ENCODE measurements at regions not wholly inside any gene's neighbourhood (a gene's known extent, or its start where the extent isn't known, plus 50 kb on each side); places are given as distances from the start of the nearest gene placed in this dataset.
A peak's percentile ranks its signal among the peaks of the same experiment; 100 is the strongest.

DNA sequence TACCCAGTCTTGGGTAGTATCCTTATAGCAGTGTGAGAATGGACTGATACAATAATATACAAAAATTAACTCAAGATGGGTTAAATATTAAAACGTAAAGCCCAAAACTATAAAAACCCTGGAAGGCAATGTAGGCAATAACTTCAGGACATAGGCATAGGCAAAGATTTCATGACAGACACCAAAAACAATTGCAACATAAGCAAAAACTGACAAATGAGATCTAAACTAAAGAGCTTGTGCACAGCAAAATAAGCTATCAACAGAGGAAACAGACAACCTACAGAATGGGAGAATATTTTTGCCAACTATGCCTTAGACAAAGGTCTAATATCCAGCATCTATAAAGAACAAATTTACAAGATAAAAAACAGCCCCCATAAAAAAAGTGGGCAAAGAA lies 204.8 kb upstream of the CCDC54 start:
- no peak overlapping the region for H2BK12ac ChIP-seq (ENCODE audit: low read length)
- H3K4ac ChIP-seq (ENCODE audit: low read depth, low read length), result no peak overlapping the region
- no CpG with 5 or more reads among the region's 1 CpG for WGBS (ENCODE audit: extremely low coverage, insufficient coverage, insufficient read length)
- no peak overlapping the region for H2AK5ac ChIP-seq (ENCODE audit: low read length)
- H2BK120ac ChIP-seq (ENCODE audit: insufficient read depth, low read length, poor library complexity), result no peak overlapping the region
- H3K14ac ChIP-seq (ENCODE audit: low read length), result no peak overlapping the region
- H3K4me2 ChIP-seq (ENCODE audit: low read length), result no peak overlapping the region
- H3K18ac ChIP-seq (ENCODE audit: low read length), result no peak overlapping the region
- H3K79me1 ChIP-seq (ENCODE audit: low read length), result peaks cover 1% of the 10 kb centered on the region
- H4K91ac ChIP-seq (ENCODE audit: low read depth, low read length), result no peak overlapping the region
- H3K27me3 ChIP-seq (ENCODE audit: insufficient read depth, low read length), result no peaks in the 10 kb centered on the region
- peaks cover 0 to 3% of the 10 kb centered on the region in 2 experiments for H3K36me3 ChIP-seq (ENCODE audit: control insufficient read depth in 1 of 2, insufficient read depth in 2 of 2, low read length in 2 of 2)
- no peaks in the 10 kb centered on the region for H3K4me1 ChIP-seq (ENCODE audit: control insufficient read depth in 1 of 2, insufficient read depth in 2 of 2, low read length in 2 of 2)
- H3K79me2 ChIP-seq (ENCODE audit: control insufficient read depth, insufficient read depth, low read length, poor library complexity), result no peaks in the 10 kb centered on the region
- no peak overlapping the region for H2BK5ac ChIP-seq (ENCODE audit: low read depth, low read length, poor library complexity)
- no peak overlapping the region for H3K23ac ChIP-seq (ENCODE audit: low read length)
- H3K9me3 ChIP-seq (ENCODE audit: insufficient read depth, low read depth, low read length), result peaks cover 8% of the 10 kb centered on the region
- H2AFZ ChIP-seq (ENCODE audit: insufficient read depth, low read length, poor library complexity), result no peak overlapping the region
- H4K12ac ChIP-seq (ENCODE audit: low read depth, low read length), result no peak overlapping the region
- no peak overlapping the region for H3K9ac ChIP-seq (ENCODE audit: low read length)
- no peak overlapping the region for H3K4me3 ChIP-seq (ENCODE audit: low read depth, low read length)
- no peak overlapping the region for H4K8ac ChIP-seq (ENCODE audit: low read depth, low read length)
- no peak overlapping the region for H3K27ac ChIP-seq (ENCODE audit: low read depth, low read length)
- DNase-seq, result no peak

DNA sequence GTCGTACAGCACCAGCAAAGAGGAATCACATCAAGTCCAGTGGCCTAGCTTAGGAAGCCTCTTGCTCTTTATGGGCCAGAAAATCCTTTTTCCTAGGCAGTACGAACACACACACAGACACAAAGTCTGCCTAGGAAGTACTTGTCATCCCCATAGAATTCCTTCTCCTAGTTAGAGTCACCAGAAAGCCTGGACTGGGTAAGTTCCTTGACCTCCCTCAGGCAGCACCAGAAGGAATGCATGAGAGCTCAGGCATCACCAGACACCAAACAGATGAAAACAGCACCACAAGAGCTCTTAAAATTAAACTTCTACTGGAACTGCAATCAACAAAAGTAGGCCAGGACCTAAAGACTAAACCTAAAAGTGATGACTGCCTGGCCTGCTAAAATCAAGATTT lies 192.9 kb upstream of the CCDC54 start:
- no peak for DNase-seq
- Histone ChIP-seq H4K8ac (ENCODE audit: low read depth, low read length) (peak overlapping the region; percentile 75), H3K4me1 (ENCODE audit: control insufficient read depth in 1 of 2, insufficient read depth in 2 of 2, low read length in 2 of 2) (peaks cover 3 to 6% of the 10 kb centered on the region in 2 experiments)

DNA sequence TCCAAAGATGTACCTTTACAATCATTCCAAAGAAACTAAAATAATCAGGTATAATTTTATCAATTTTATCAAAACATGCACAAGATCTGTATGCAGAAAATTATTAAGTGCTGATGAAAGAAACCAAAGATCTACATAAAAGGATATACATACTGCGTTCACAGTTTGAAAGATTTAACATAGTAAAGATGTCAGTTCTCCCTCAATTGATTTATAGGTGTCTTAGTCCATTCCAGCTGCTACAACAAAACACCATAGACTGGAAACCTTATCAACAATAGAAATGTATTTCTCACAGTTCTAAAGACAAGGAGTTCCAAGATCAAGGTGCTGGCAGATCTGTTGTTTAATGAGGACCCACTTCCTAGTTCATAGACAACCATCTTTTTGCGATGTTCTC lies 189.0 kb upstream of the CCDC54 start:
- Histone ChIP-seq H3K4ac (ENCODE audit: low read depth, low read length) (no peak overlapping the region), H3K14ac (ENCODE audit: low read length) (no peak overlapping the region), H3K4me1 (ENCODE audit: control insufficient read depth in 1 of 2, insufficient read depth in 2 of 2, low read length in 2 of 2) (peaks cover 3 to 7% of the 10 kb centered on the region in 2 experiments), H3K4me3 (ENCODE audit: low read depth, low read length) (no peak overlapping the region), H2AFZ (ENCODE audit: insufficient read depth, low read length, poor library complexity) (no peak overlapping the region), H3K18ac (ENCODE audit: low read length) (no peak overlapping the region), H3K9ac (ENCODE audit: low read length) (no peak overlapping the region), H3K4me2 (ENCODE audit: low read length) (no peak overlapping the region), H2BK5ac (ENCODE audit: low read depth, low read length, poor library complexity) (no peak overlapping the region), H2AK5ac (ENCODE audit: low read length) (no peak overlapping the region), H4K91ac (ENCODE audit: low read depth, low read length) (no peak overlapping the region), H2BK12ac (ENCODE audit: low read length) (no peak overlapping the region), H3K79me2 (ENCODE audit: control insufficient read depth, insufficient read depth, low read length, poor library complexity) (no peaks in the 10 kb centered on the region), H2BK120ac (ENCODE audit: insufficient read depth, low read length, poor library complexity) (no peak overlapping the region), H4K12ac (ENCODE audit: low read depth, low read length) (no peak overlapping the region), H3K23ac (ENCODE audit: low read length) (no peak overlapping the region), H3K9me3 (ENCODE audit: insufficient read depth, low read depth, low read length) (no peaks in the 10 kb centered on the region), H4K8ac (ENCODE audit: low read depth, low read length) (no peak overlapping the region), H3K27me3 (ENCODE audit: insufficient read depth, low read length) (no peaks in the 10 kb centered on the region), H3K27ac (ENCODE audit: low read depth, low read length) (no peak overlapping the region), H3K79me1 (ENCODE audit: low read length) (peaks cover 7% of the 10 kb centered on the region), H3K36me3 (ENCODE audit: control insufficient read depth in 1 of 2, insufficient read depth in 2 of 2, low read length in 2 of 2) (no peaks in the 10 kb centered on the region)
- no peak for DNase-seq
- no CpG with 5 or more reads among the region's 2 CpGs for WGBS (ENCODE audit: extremely low coverage, insufficient coverage, insufficient read length)

More for the DNA sequence above, 192.9 kb upstream of the CCDC54 start:
- Histone ChIP-seq H3K79me1 (ENCODE audit: low read length) (peaks cover 6% of the 10 kb centered on the region), H3K18ac (ENCODE audit: low read length) (no peak overlapping the region), H3K9me3 (ENCODE audit: insufficient read depth, low read depth, low read length) (no peaks in the 10 kb centered on the region), H3K9ac (ENCODE audit: low read length) (no peak overlapping the region), H3K27me3 (ENCODE audit: insufficient read depth, low read length) (no peaks in the 10 kb centered on the region), H2BK12ac (ENCODE audit: low read length) (peak overlapping the region; percentile 25), H2AFZ (ENCODE audit: insufficient read depth, low read length, poor library complexity) (no peak overlapping the region), H2BK120ac (ENCODE audit: insufficient read depth, low read length, poor library complexity) (peak overlapping the region; percentile 48), H3K27ac (ENCODE audit: low read depth, low read length) (peak overlapping the region; percentile 82), H4K12ac (ENCODE audit: low read depth, low read length) (no peak overlapping the region), H4K91ac (ENCODE audit: low read depth, low read length) (peak overlapping the region; percentile 11), H3K4ac (ENCODE audit: low read depth, low read length) (no peak overlapping the region), H3K23ac (ENCODE audit: low read length) (no peak overlapping the region), H2AK5ac (ENCODE audit: low read length) (no peak overlapping the region), H3K4me2 (ENCODE audit: low read length) (no peak overlapping the region), H3K36me3 (ENCODE audit: control insufficient read depth in 1 of 2, insufficient read depth in 2 of 2, low read length in 2 of 2) (no peaks in the 10 kb centered on the region), H3K4me3 (ENCODE audit: low read depth, low read length) (no peak overlapping the region), H2BK5ac (ENCODE audit: low read depth, low read length, poor library complexity) (peak overlapping the region; percentile 25), H3K79me2 (ENCODE audit: control insufficient read depth, insufficient read depth, low read length, poor library complexity) (no peaks in the 10 kb centered on the region), H3K14ac (ENCODE audit: low read length) (peak overlapping the region; percentile 47)
- no CpG with 5 or more reads among the region's 2 CpGs for WGBS (ENCODE audit: extremely low coverage, insufficient coverage, insufficient read length)

DNA sequence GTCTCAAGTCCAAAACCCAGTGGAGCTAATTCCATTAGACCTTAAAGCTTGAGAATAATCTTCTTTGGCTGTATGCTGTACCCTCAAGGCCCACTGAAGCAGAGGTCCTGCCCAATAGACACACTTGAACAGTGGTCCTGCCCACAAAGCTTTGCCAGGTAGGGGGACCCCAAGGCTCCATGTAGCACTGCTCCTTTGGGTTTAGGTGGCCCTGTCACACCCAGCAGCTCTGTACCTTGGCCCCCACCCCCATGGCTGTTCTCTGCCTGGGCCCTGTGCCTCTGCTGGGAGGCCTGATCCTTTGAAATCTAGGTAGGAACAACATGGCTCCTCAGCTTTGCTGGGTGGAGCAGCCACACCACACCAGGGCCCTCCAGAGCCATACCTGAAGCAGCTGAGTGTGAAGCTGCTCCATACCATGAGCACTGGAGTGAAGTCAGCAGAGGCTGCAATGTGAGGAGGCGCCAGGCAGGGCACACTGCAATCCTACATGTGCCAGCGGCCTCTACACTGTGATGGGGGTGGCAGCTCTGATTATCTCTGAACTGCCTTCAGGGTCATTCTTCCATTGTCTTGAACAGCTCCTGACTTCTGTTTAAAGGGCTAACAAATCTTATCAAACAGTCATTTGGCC lies 188.0 kb upstream of the CCDC54 start:
- Histone ChIP-seq H3K4me3 (ENCODE audit: low read depth, low read length) (no peak overlapping the region), H3K79me1 (ENCODE audit: low read length) (peaks cover 4% of the 10 kb centered on the region), H3K4me1 (ENCODE audit: control insufficient read depth in 1 of 2, insufficient read depth in 2 of 2, low read length in 2 of 2) (peaks cover 0 to 3% of the 10 kb centered on the region in 2 experiments), H3K4ac (ENCODE audit: low read depth, low read length) (no peak overlapping the region), H3K23ac (ENCODE audit: low read length) (no peak overlapping the region), H3K79me2 (ENCODE audit: control insufficient read depth, insufficient read depth, low read length, poor library complexity) (no peaks in the 10 kb centered on the region), H3K18ac (ENCODE audit: low read length) (no peak overlapping the region), H4K8ac (ENCODE audit: low read depth, low read length) (no peak overlapping the region), H2AK5ac (ENCODE audit: low read length) (peak overlapping the region; percentile 66), H3K9ac (ENCODE audit: low read length) (no peak overlapping the region), H3K9me3 (ENCODE audit: insufficient read depth, low read depth, low read length) (no peaks in the 10 kb centered on the region), H2BK120ac (ENCODE audit: insufficient read depth, low read length, poor library complexity) (peak overlapping the region; percentile 43), H3K14ac (ENCODE audit: low read length) (no peak overlapping the region), H3K27ac (ENCODE audit: low read depth, low read length) (no peak overlapping the region), H3K36me3 (ENCODE audit: control insufficient read depth in 1 of 2, insufficient read depth in 2 of 2, low read length in 2 of 2) (no peaks in the 10 kb centered on the region), H4K12ac (ENCODE audit: low read depth, low read length) (no peak overlapping the region), H2BK12ac (ENCODE audit: low read length) (peak overlapping the region; percentile 8), H2AFZ (ENCODE audit: insufficient read depth, low read length, poor library complexity) (no peak overlapping the region), H4K91ac (ENCODE audit: low read depth, low read length) (peak overlapping the region; percentile 71), H3K27me3 (ENCODE audit: insufficient read depth, low read length) (no peaks in the 10 kb centered on the region), H2BK5ac (ENCODE audit: low read depth, low read length, poor library complexity) (no peak overlapping the region), H3K4me2 (ENCODE audit: low read length) (no peak overlapping the region)
- no peak for DNase-seq
- WGBS (ENCODE audit: extremely low coverage, insufficient coverage, insufficient read length), result no CpG with 5 or more reads among the region's 2 CpGs

Data from trophoblast cell (in vitro differentiated cells and primary cell).